Pancreas (tissue), 10 donors: ENCODE measurements at regions not wholly inside any gene's neighbourhood (a gene's known extent, or its start where the extent isn't known, plus 50 kb on each side); places are given as distances from the start of the nearest gene placed in this dataset.

Source experiments
- ATAC-seq, 4 donors: fragments of 200-7000 bp; cut with Tn5 transposase; one replicate each; pipeline versions ENCODE4 v1.8.0 to v1.9.1; 2020; ENCODE audit warnings: mild to moderate bottlenecking in 4 of 4, moderate library complexity in 4 of 4
- DNase-seq, 6 donors: peaks; one replicate each; pipeline ENCODE4 v3.0.0-alpha.2; 2020
- FAIRE-seq: peaks from 2 replicates; lab custom pipeline; 2012; peaks lifted over from hg19 to GRCh38; lab: Jason Lieb, UNC
- H3K27ac ChIP-seq, 4 donors: fragments of 200-600 bp; sonication (generic); 1 replicate in 3 of 4; 2 replicates in 1 of 4; pipeline versions ENCODE4 v1.5.0 to v1.8.0; 2020
- H3K27me3 ChIP-seq, 4 donors: fragments of 200-600 bp; one replicate each; pipeline ENCODE4 v1.8.0; 2021
- H3K36me3 ChIP-seq, 3 donors: fragments of 200-600 bp; sonication (generic) in 1 of 3; one replicate each; pipeline versions ENCODE4 v1.5.0 to v1.8.0; 2020 to 2021
- H3K4me1 ChIP-seq, 3 donors: fragments of 200-600 bp; one replicate each; pipeline ENCODE4 v1.8.0; 2021
- H3K4me3 ChIP-seq, 4 donors: fragments of 200-600 bp; sonication (generic) in 2 of 4; one replicate each; pipeline versions ENCODE4 v1.5.0 to v1.8.0; 2020 to 2021
- H3K9me3 ChIP-seq, 4 donors: fragments of 200-600 bp; one replicate each; pipeline ENCODE4 v1.8.0; 2021
- CTCF ChIP-seq, 4 donors: fragments of 200-600 bp; sonication (generic) in 3 of 4; IDR thresholded peaks; one replicate each; pipeline versions ENCODE4 v1.5.0 to v1.8.0; 2021; ENCODE audit warnings: antibody characterized with exemption in 4 of 4
- WGBS, 2 donors: extraction: QIAGEN DNeasy Blood & Tissue Kit; methylation state at CpG; one replicate each; pipeline ENCODE4 v1.1.7; 2013; 5-methylcytosine and 5-hydroxymethylcytosine counted together
- intact Hi-C, 3 donors: fragments of 100-400 bp; cut with DNase I; formaldehyde crosslinking; loops; one replicate each; pipeline versions ENCODE4 v1.11.1 to v1.14.2; 2022
- donor health status: healthy with polysubstance abuse.
- donor health status: DM: no; HTN: no; CAD: no; lungs with moderate emphysema.
- donor health status: DM: no; HTN: no; CAD: no.
- donor health status: control.
- donor health status: control.
- donor health status: Bipolar disorder and iron deficiency.
- donor health status: DM: yes; HTN: yes; CAD: no.
- donor health status: DM: no; HTN: no; CAD: no.
- donor health status: DM: no; HTN: no; CAD: no.
- donor health status: DM: yes; HTN: yes; CAD: no.

- no peak for DNase-seq
- WGBS, 2 donors = 89 to 97% methylated on average over 2 of the region's 2 CpGs
- intact Hi-C loops = no loop called here
- Histone ChIP-seq H3K36me3 (no peaks in the 10 kb centered on the region), H3K4me3 (no peak overlapping the region), H3K27ac (no peak overlapping the region), H3K4me1 (no peaks in the 10 kb centered on the region), H3K27me3 (no peaks in the 10 kb centered on the region), H3K9me3 (no peaks in the 10 kb centered on the region)
- no peak for FAIRE-seq
- no peak for ATAC-seq
- no peak for TF ChIP-seq CTCF (IDR thresholded peaks at IDR 0.05)
These were observed 132.2 kb downstream of the NKX6-1 start for GRCh38 chr4:84366907-84367306.

- Histone ChIP-seq H3K36me3 (no peaks in the 10 kb centered on the region), H3K4me1 (no peaks in the 10 kb centered on the region), H3K27me3 (no peaks in the 10 kb centered on the region), H3K4me3 (no peak overlapping the region), H3K27ac (no peak overlapping the region), H3K9me3 (no peaks in the 10 kb centered on the region)
- 44 to 63% methylated on average over 3 of the region's 3 CpGs for WGBS, 2 donors
- FAIRE-seq (no peak), DNase-seq (no peak), ATAC-seq (no peak)
- intact Hi-C loops = no loop called here
- TF ChIP-seq CTCF (IDR thresholded peaks at IDR 0.05) = no peak
These were observed 132.9 kb downstream of the NKX6-1 start for GRCh38 chr4:84366161-84366560.

- Histone ChIP-seq H3K27ac (no peak overlapping the region), H3K9me3 (no peaks in the 10 kb centered on the region), H3K4me3 (no peak overlapping the region), H3K4me1 (no peaks in the 10 kb centered on the region), H3K36me3 (no peaks in the 10 kb centered on the region), H3K27me3 (no peaks in the 10 kb centered on the region)
- TF ChIP-seq CTCF (IDR thresholded peaks at IDR 0.05) = no peak
- WGBS, 2 donors = 65 to 76% methylated on average over 10 of the region's 10 CpGs
- no peak for FAIRE-seq
- no peak for ATAC-seq
- DNase-seq = no peak
- intact Hi-C loops = no loop called here
These were observed 136.0 kb downstream of the NKX6-1 start for GRCh38 chr4:84362896-84363655.

GRCh38 chr4:84342161-84342560 lies 156.9 kb downstream of the NKX6-1 start:
- 66 to 67% methylated on average over 3 of the region's 3 CpGs for WGBS, 2 donors
- DNase-seq = no peak
- H3K4me1 ChIP-seq = no peaks in the 10 kb centered on the region
- H3K9me3 ChIP-seq = no peaks in the 10 kb centered on the region
- TF ChIP-seq CTCF (IDR thresholded peaks at IDR 0.05) = no peak
- no peak overlapping the region for H3K27ac ChIP-seq
- ATAC-seq = no peak
- no peak for FAIRE-seq
- no peak overlapping the region for H3K4me3 ChIP-seq
- no peaks in the 10 kb centered on the region for H3K36me3 ChIP-seq
- intact Hi-C loops = no loop called here
- H3K27me3 ChIP-seq = no peaks in the 10 kb centered on the region

GRCh38 chr4:84341559-84341958 lies 157.5 kb downstream of the NKX6-1 start:
- H3K4me3 ChIP-seq = no peak overlapping the region
- no peaks in the 10 kb centered on the region for H3K36me3 ChIP-seq
- no peaks in the 10 kb centered on the region for H3K9me3 ChIP-seq
- H3K27ac ChIP-seq = no peak overlapping the region
- intact Hi-C loops = no loop called here
- no peak for DNase-seq
- TF ChIP-seq CTCF (IDR thresholded peaks at IDR 0.05) = no peak
- no peaks in the 10 kb centered on the region for H3K27me3 ChIP-seq
- H3K4me1 ChIP-seq = no peaks in the 10 kb centered on the region
- ATAC-seq = no peak
- FAIRE-seq = no peak
